Skin epidermis (tissue), 12 donors: ENCODE measurements at regions not wholly inside any gene's neighbourhood (a gene's known extent, or its start where the extent isn't known, plus 50 kb on each side); places are given as distances from the start of the nearest gene placed in this dataset.

Experiments
- H3K27ac ChIP-seq, 21 experiments: fragments of 200-600 bp; sonication (generic) in 11 of 21; one replicate each; pipeline ENCODE4 v1.5.0; 2020; ENCODE audit warnings: mild to moderate bottlenecking in 3 of 21, inconsistent platforms in 2 of 21, moderate library complexity in 2 of 21
- H3K4me3 ChIP-seq, 7 experiments: fragments of 200-600 bp; sonication (generic) in 2 of 7; one replicate each; pipeline ENCODE4 v1.5.0; 2020; ENCODE audit warnings: inconsistent platforms in 2 of 7, mild to moderate bottlenecking in 2 of 7, moderate library complexity in 1 of 7

GRCh38 chr14:76951166-76951565 is 77.3 kb downstream of the IRF2BPL start:
- peak overlapping the region in 19 of 21 experiments; percentile 1 to 91 (median 66) for H3K27ac ChIP-seq

GRCh38 chr14:76950055-76951020 is 78.2 kb downstream of the IRF2BPL start:
- peak overlapping the region in 19 of 21 experiments; percentile 1 to 91 (median 66) for H3K27ac ChIP-seq
- no peak overlapping the region for H3K4me3 ChIP-seq

More at GRCh38 chr14:76951166-76951565, 77.3 kb downstream of the IRF2BPL start:
- H3K4me3 ChIP-seq: no peak overlapping the region

GRCh38 chr14:76948976-76949375 is 79.5 kb downstream of the IRF2BPL start:
- H3K4me3 ChIP-seq: no peak overlapping the region
- H3K27ac ChIP-seq: peak overlapping the region in 3 of 21 experiments; percentile 14 to 53 (median 35)

- no peak overlapping the region for H3K4me3 ChIP-seq
- H3K27ac ChIP-seq: peak overlapping the region in 13 of 21 experiments; percentile 14 to 78 (median 69)
Observed at GRCh38 chr14:76948213-76948947, 80.1 kb downstream of the IRF2BPL start.

- H3K4me3 ChIP-seq: no peak overlapping the region
- H3K27ac ChIP-seq: peak overlapping the region in 15 of 21 experiments; percentile 35 to 78 (median 63)
Observed at GRCh38 chr14:76947838-76948184, 80.7 kb downstream of the IRF2BPL start.

GRCh38 chr14:76947078-76947837 is 81.2 kb downstream of the IRF2BPL start:
- Histone ChIP-seq H3K27ac (peak overlapping the region in 20 of 21 experiments; percentile 5 to 78 (median 62)), H3K4me3 (peak overlapping the region in 1 of 7 experiments; percentile 19)

GRCh38 chr14:76946753-76947077 is 81.8 kb downstream of the IRF2BPL start:
- H3K27ac ChIP-seq: peak overlapping the region in 20 of 21 experiments; percentile 5 to 78 (median 62)
- H3K4me3 ChIP-seq: no peak overlapping the region

GRCh38 chr14:76943072-76943471 is 85.4 kb downstream of the IRF2BPL start:
- H3K27ac ChIP-seq: no peak overlapping the region
- H3K4me3 ChIP-seq: no peak overlapping the region

- Histone ChIP-seq H3K27ac (no peak overlapping the region), H3K4me3 (no peak overlapping the region)
Observed at GRCh38 chr14:76941946-76942805, 86.3 kb downstream of the IRF2BPL start.

GRCh38 chr14:76941544-76941943 is 87.0 kb downstream of the IRF2BPL start:
- Histone ChIP-seq H3K4me3 (no peak overlapping the region), H3K27ac (no peak overlapping the region)

GRCh38 chr14:76940021-76940760 is 88.3 kb downstream of the IRF2BPL start:
- no peak overlapping the region for H3K4me3 ChIP-seq
- H3K27ac ChIP-seq: peak overlapping the region in 1 of 21 experiments; percentile 30

- Histone ChIP-seq H3K4me3 (no peak overlapping the region), H3K27ac (no peak overlapping the region)
Observed at GRCh38 chr14:76939015-76939742, 89.3 kb downstream of the IRF2BPL start.

GRCh38 chr14:76938092-76938500 is 90.4 kb downstream of the IRF2BPL start:
- H3K4me3 ChIP-seq: no peak overlapping the region
- H3K27ac ChIP-seq: peak overlapping the region in 2 of 21 experiments; percentile 2 to 26

GRCh38 chr14:76937181-76938091 is 91.1 kb downstream of the IRF2BPL start:
- Histone ChIP-seq H3K27ac (peak overlapping the region in 5 of 21 experiments; percentile 2 to 38 (median 26)), H3K4me3 (no peak overlapping the region)

GRCh38 chr14:76936483-76936882 is 92.0 kb downstream of the IRF2BPL start:
- Histone ChIP-seq H3K4me3 (no peak overlapping the region), H3K27ac (peak overlapping the region in 1 of 21 experiments; percentile 26)

GRCh38 chr14:76933515-76933914 is 95.0 kb downstream of the IRF2BPL start:
- H3K4me3 ChIP-seq: no peak overlapping the region
- no peak overlapping the region for H3K27ac ChIP-seq
